ENCODE measurements at regions not wholly inside any gene's neighbourhood (a gene's known extent, or its start where the extent isn't known, plus 50 kb on each side); places are given as distances from the start of the nearest gene placed in this dataset.

DNA sequence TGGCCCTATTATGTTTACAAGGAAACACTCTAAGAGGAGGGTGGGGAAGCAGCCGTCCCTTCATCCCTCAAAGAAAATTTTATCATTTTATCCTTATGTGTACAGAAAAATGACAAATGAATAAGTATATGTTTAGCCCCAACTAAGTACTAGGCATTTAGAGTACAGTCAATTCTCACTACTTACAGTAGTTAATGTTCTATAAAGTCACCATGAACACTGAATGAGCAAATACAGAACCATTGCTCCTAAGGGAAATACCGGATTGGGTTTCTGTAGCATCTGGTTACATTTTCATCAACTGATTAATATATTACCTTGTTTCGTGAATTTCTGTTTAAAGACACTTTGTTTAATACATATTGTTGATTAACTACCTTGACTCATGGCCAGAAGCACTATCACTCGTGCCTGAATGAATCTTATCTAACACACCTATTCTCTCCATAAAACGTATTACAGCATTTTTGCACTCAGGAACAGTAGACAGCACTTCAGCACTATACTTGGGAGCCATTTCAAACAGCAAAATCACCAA, 109.3 kb downstream of the ASB9 start:
- H3K27me3 ChIP-seq (ENCODE audit: control insufficient read depth, low read length): no peaks in the 10 kb centered on the region
- H3K4me1 ChIP-seq (ENCODE audit: control insufficient read depth, low read length): no peaks in the 10 kb centered on the region
- H3K4me3 ChIP-seq (ENCODE audit: low read length): no peak overlapping the region
- H3K9me3 ChIP-seq (ENCODE audit: control insufficient read depth, insufficient read depth, low read length): no peaks in the 10 kb centered on the region
- H3K27ac ChIP-seq (ENCODE audit: low read depth, low read length): no peak overlapping the region
- no peaks in the 10 kb centered on the region for H3K36me3 ChIP-seq (ENCODE audit: control insufficient read depth, low read length)
- H3K9me2 ChIP-seq (replicated peaks; ENCODE audit: control insufficient read depth, low read length): no peaks in the 10 kb centered on the region
- H4K20me1 ChIP-seq (ENCODE audit: control insufficient read depth, insufficient read depth, low read depth, low read length): no peaks in the 10 kb centered on the region
- H3F3A ChIP-seq (ENCODE audit: control insufficient read depth, insufficient read depth): no peaks in the 10 kb centered on the region
- no peak overlapping the region for H3K4me2 ChIP-seq (ENCODE audit: low read length)
- no peak for TF ChIP-seq CTCF (IDR thresholded peaks at IDR 0.05; ENCODE audit: low read depth, low read length, poor library complexity, severe bottlenecking)
- no peak for TF ChIP-seq EZH2phosphoT487 (IDR thresholded peaks at IDR 0.05; ENCODE audit: borderline replicate concordance, low read length)
- H3K79me2 ChIP-seq (ENCODE audit: control insufficient read depth, low read length): no peaks in the 10 kb centered on the region

DNA sequence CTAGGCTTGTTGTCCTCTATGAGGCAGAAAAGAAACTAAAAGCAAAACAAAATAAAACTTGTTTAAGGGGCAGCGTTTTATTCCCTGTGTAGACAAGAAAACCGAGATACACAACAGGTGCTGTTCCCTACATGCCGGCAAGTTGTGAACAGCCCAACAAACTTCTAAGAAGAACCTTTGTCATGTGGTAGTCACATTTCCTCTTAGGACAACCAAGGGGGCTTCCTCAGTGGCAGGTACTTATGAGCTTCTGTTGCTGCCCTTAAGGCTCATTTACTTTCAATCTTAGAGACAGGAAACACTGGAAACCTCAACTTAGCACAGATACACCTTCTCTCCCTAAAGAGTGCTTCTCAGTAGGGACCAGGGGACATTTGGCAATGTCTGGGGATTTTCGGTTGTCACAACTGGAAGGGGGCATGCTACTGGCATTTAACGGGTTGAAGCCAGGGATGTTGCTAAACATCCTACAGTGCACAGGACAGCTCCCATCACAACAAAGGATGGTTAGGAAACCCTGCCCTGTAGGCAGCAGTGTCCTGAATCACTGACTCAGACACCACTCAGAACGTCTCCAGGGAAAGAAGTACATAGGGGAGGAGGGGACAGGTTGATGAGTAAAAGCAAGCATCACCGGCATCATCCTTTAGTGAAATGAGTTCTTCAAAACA, 111.0 kb downstream of the ASB9 start:
- H3K79me2 ChIP-seq (ENCODE audit: control insufficient read depth, low read length): no peaks in the 10 kb centered on the region
- H3K9me3 ChIP-seq (ENCODE audit: control insufficient read depth, insufficient read depth, low read length): no peaks in the 10 kb centered on the region
- no peak overlapping the region for H3K4me2 ChIP-seq (ENCODE audit: low read length)
- no peaks in the 10 kb centered on the region for H3F3A ChIP-seq (ENCODE audit: control insufficient read depth, insufficient read depth)
- H3K27me3 ChIP-seq (ENCODE audit: control insufficient read depth, low read length): no peaks in the 10 kb centered on the region
- no peaks in the 10 kb centered on the region for H3K36me3 ChIP-seq (ENCODE audit: control insufficient read depth, low read length)
- no peak overlapping the region for H3K4me3 ChIP-seq (ENCODE audit: low read length)
- no peaks in the 10 kb centered on the region for H3K9me2 ChIP-seq (replicated peaks; ENCODE audit: control insufficient read depth, low read length)
- TF ChIP-seq CTCF (IDR thresholded peaks at IDR 0.05; ENCODE audit: low read depth, low read length, poor library complexity, severe bottlenecking) (no peak), EZH2phosphoT487 (IDR thresholded peaks at IDR 0.05; ENCODE audit: borderline replicate concordance, low read length) (no peak)
- H4K20me1 ChIP-seq (ENCODE audit: control insufficient read depth, insufficient read depth, low read depth, low read length): no peaks in the 10 kb centered on the region
- H3K27ac ChIP-seq (ENCODE audit: low read depth, low read length): no peak overlapping the region
- H3K4me1 ChIP-seq (ENCODE audit: control insufficient read depth, low read length): no peaks in the 10 kb centered on the region

GRCh38 chrX:15158350-15158735, 111.5 kb downstream of the ASB9 start:
- Histone ChIP-seq H3F3A (ENCODE audit: control insufficient read depth, insufficient read depth) (no peaks in the 10 kb centered on the region), H3K36me3 (ENCODE audit: control insufficient read depth, low read length) (no peaks in the 10 kb centered on the region), H3K27me3 (ENCODE audit: control insufficient read depth, low read length) (no peaks in the 10 kb centered on the region), H3K9me3 (ENCODE audit: control insufficient read depth, insufficient read depth, low read length) (no peaks in the 10 kb centered on the region), H3K4me1 (ENCODE audit: control insufficient read depth, low read length) (no peaks in the 10 kb centered on the region), H3K4me2 (ENCODE audit: low read length) (no peak overlapping the region), H3K4me3 (ENCODE audit: low read length) (no peak overlapping the region), H3K27ac (ENCODE audit: low read depth, low read length) (no peak overlapping the region), H3K79me2 (ENCODE audit: control insufficient read depth, low read length) (no peaks in the 10 kb centered on the region), H3K9me2 (replicated peaks; ENCODE audit: control insufficient read depth, low read length) (no peaks in the 10 kb centered on the region), H4K20me1 (ENCODE audit: control insufficient read depth, insufficient read depth, low read depth, low read length) (no peaks in the 10 kb centered on the region)
- TF ChIP-seq CTCF (IDR thresholded peaks at IDR 0.05; ENCODE audit: low read depth, low read length, poor library complexity, severe bottlenecking) (no peak), EZH2phosphoT487 (IDR thresholded peaks at IDR 0.05; ENCODE audit: borderline replicate concordance, low read length) (no peak)
